ENCODE measurements at regions not wholly inside any gene's neighbourhood (a gene's known extent, or its start where the extent isn't known, plus 50 kb on each side); places are given as distances from the start of the nearest gene placed in this dataset.

GRCh38 chr22:48079505-48080290, 1317.2 kb downstream of the TBC1D22A start:
- TF ChIP-seq ZNF274 (IDR thresholded peaks at IDR 0.05; ENCODE audit: low read length) (no peak), ZNF274 (tag by site-specific recombination; IDR thresholded peaks at IDR 0.05; ENCODE audit: borderline replicate concordance) (no peak), ZNF16 (tag by site-specific recombination; IDR thresholded peaks at IDR 0.05; ENCODE audit: low read depth) (no peak), BCL11A (tag by site-specific recombination; IDR thresholded peaks at IDR 0.05; ENCODE audit: low read depth) (no peak), ZNF24 (tag by site-specific recombination; IDR thresholded peaks at IDR 0.05) (no peak), CTCF (tag by site-specific recombination; IDR thresholded peaks at IDR 0.05) (no peak), ZNF140 (tag by site-specific recombination; IDR thresholded peaks at IDR 0.05) (no peak), MZF1 (tag by site-specific recombination; IDR thresholded peaks at IDR 0.05; ENCODE audit: borderline replicate concordance) (no peak), ZNF707 (tag by site-specific recombination; IDR thresholded peaks at IDR 0.05) (no peak), SCRT2 (tag by site-specific recombination; IDR thresholded peaks at IDR 0.05) (no peak), ZNF174 (tag by site-specific recombination; IDR thresholded peaks at IDR 0.05) (no peak), SETDB1 (IDR thresholded peaks at IDR 0.05; ENCODE audit: insufficient read length, low read length) (no peak), ZSCAN4 (tag by site-specific recombination; IDR thresholded peaks at IDR 0.05) (no peak)
- TF ChIP-seq, protein P1, sequence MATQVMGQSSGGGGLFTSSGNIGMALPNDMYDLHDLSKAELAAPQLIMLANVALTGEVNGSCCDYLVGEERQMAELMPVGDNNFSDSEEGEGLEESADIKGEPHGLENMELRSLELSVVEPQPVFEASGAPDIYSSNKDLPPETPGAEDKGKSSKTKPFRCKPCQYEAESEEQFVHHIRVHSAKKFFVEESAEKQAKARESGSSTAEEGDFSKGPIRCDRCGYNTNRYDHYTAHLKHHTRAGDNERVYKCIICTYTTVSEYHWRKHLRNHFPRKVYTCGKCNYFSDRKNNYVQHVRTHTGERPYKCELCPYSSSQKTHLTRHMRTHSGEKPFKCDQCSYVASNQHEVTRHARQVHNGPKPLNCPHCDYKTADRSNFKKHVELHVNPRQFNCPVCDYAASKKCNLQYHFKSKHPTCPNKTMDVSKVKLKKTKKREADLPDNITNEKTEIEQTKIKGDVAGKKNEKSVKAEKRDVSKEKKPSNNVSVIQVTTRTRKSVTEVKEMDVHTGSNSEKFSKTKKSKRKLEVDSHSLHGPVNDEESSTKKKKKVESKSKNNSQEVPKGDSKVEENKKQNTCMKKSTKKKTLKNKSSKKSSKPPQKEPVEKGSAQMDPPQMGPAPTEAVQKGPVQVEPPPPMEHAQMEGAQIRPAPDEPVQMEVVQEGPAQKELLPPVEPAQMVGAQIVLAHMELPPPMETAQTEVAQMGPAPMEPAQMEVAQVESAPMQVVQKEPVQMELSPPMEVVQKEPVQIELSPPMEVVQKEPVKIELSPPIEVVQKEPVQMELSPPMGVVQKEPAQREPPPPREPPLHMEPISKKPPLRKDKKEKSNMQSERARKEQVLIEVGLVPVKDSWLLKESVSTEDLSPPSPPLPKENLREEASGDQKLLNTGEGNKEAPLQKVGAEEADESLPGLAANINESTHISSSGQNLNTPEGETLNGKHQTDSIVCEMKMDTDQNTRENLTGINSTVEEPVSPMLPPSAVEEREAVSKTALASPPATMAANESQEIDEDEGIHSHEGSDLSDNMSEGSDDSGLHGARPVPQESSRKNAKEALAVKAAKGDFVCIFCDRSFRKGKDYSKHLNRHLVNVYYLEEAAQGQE (tag by site-specific recombination; IDR thresholded peaks at IDR 0.05): no peak
